ENCODE measurements at regions not wholly inside any gene's neighbourhood (a gene's known extent, or its start where the extent isn't known, plus 50 kb on each side); places are given as distances from the start of the nearest gene placed in this dataset.

GRCh38 chr2:65920659-65921058 lies 488.3 kb upstream of the SPRED2 start:
- intact Hi-C loops (cut with DNase I; ENCODE audit: low total_unique reads), result no loop called here

GRCh38 chr2:65919550-65920188 lies 487.3 kb upstream of the SPRED2 start:
- in situ Hi-C loops (cut with MboI; ENCODE audit: low sequenced_read_pairs in 4 of 4) (no loop called here), intact Hi-C loops (cut with DNase I; ENCODE audit: low total_unique reads) (no loop called here)
- H3K9me3 ChIP-seq, result no peaks in the 10 kb centered on the region
- TF ChIP-seq POLR2A (IDR thresholded peaks at IDR 0.05), result no peak
- TF ChIP-seq, protein P1, sequence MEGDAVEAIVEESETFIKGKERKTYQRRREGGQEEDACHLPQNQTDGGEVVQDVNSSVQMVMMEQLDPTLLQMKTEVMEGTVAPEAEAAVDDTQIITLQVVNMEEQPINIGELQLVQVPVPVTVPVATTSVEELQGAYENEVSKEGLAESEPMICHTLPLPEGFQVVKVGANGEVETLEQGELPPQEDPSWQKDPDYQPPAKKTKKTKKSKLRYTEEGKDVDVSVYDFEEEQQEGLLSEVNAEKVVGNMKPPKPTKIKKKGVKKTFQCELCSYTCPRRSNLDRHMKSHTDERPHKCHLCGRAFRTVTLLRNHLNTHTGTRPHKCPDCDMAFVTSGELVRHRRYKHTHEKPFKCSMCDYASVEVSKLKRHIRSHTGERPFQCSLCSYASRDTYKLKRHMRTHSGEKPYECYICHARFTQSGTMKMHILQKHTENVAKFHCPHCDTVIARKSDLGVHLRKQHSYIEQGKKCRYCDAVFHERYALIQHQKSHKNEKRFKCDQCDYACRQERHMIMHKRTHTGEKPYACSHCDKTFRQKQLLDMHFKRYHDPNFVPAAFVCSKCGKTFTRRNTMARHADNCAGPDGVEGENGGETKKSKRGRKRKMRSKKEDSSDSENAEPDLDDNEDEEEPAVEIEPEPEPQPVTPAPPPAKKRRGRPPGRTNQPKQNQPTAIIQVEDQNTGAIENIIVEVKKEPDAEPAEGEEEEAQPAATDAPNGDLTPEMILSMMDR (IDR thresholded peaks at IDR 0.05 in 4 of 5, conservative IDR thresholded peaks at IDR 0.05 in 1 of 5), result no peak
- no peak overlapping the region for H3K27ac ChIP-seq
- no peaks in the 10 kb centered on the region for H3K27me3 ChIP-seq
- ATAC-seq (no peak), DNase-seq (no peak)
- H3K36me3 ChIP-seq, result no peaks in the 10 kb centered on the region
- H3K4me3 ChIP-seq, result no peak overlapping the region
- H3K4me1 ChIP-seq, result no peaks in the 10 kb centered on the region

More at GRCh38 chr2:65920659-65921058, 488.3 kb upstream of the SPRED2 start:
- DNase-seq (no peak), ATAC-seq (no peak)
- H3K9me3 ChIP-seq, result no peaks in the 10 kb centered on the region
- TF ChIP-seq, protein P1 (IDR thresholded peaks at IDR 0.05 in 4 of 5, conservative IDR thresholded peaks at IDR 0.05 in 1 of 5), result no peak
- TF ChIP-seq POLR2A (IDR thresholded peaks at IDR 0.05), result no peak
- H3K27me3 ChIP-seq, result no peaks in the 10 kb centered on the region
- no peak overlapping the region for H3K27ac ChIP-seq
- in situ Hi-C loops (cut with MboI; ENCODE audit: low sequenced_read_pairs in 4 of 4), result no loop called here
- H3K4me1 ChIP-seq, result no peaks in the 10 kb centered on the region
- H3K4me3 ChIP-seq, result no peak overlapping the region
- H3K36me3 ChIP-seq, result no peaks in the 10 kb centered on the region

DNA sequence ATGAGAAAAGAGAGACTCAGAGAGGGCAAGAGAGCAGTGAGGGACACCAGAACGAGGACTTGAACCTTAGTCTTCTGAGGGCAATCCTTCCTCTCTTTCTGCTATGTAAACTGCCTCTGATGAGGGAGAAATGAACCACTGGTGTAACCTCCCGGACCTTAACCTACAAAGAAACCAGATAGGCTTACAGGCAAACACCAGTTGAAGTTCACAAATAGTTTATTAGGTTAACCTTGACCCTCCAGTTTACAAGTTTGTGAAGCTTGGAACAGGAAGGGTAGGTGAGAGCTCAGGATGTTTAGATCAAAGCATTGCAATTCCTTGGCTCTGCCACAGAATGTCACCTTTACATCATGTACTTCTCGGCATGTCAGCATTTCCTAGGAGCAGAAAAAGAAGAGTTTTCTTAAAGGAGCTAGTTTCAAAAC lies 486.4 kb upstream of the SPRED2 start:
- TF ChIP-seq, protein P1 (IDR thresholded peaks at IDR 0.05 in 4 of 5, conservative IDR thresholded peaks at IDR 0.05 in 1 of 5), result no peak
- TF ChIP-seq POLR2A (IDR thresholded peaks at IDR 0.05), result no peak
- no peak overlapping the region for H3K4me3 ChIP-seq
- H3K27me3 ChIP-seq, result no peaks in the 10 kb centered on the region
- in situ Hi-C loops (cut with MboI; ENCODE audit: low sequenced_read_pairs in 4 of 4), result no loop called here
- H3K36me3 ChIP-seq, result no peaks in the 10 kb centered on the region
- no peak overlapping the region for H3K27ac ChIP-seq
- intact Hi-C loops (cut with DNase I; ENCODE audit: low total_unique reads), result no loop called here
- ATAC-seq, result no peak
- no peaks in the 10 kb centered on the region for H3K9me3 ChIP-seq
- DNase-seq, result no peak
- H3K4me1 ChIP-seq, result no peaks in the 10 kb centered on the region

DNA sequence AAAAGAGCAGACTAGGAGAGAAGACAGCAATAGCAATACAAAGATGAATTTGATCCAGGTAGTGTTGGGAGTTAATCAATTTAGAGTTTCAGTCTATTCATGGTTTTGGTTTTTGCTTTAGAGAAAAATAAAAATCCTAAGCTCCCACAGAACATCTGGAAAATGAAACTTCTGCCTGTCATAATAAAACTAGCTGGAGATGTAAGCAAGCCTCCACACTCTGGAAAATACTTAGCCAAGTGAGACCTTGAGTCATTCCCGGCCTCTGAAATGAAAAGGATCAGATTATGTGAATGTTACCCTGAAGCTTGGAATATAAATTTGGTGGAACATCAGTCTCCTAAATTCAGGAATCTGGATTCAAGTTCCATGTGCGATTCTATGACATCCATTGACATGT lies 485.6 kb upstream of the SPRED2 start:
- Histone ChIP-seq H3K27ac (no peak overlapping the region), H3K36me3 (no peaks in the 10 kb centered on the region), H3K4me3 (no peak overlapping the region), H3K4me1 (no peaks in the 10 kb centered on the region), H3K9me3 (no peaks in the 10 kb centered on the region), H3K27me3 (no peaks in the 10 kb centered on the region)
- no peak for DNase-seq
- no peak for ATAC-seq
- no peak for TF ChIP-seq POLR2A (IDR thresholded peaks at IDR 0.05)
- TF ChIP-seq, protein P1 (IDR thresholded peaks at IDR 0.05 in 4 of 5, conservative IDR thresholded peaks at IDR 0.05 in 1 of 5), result no peak
- in situ Hi-C loops (cut with MboI; ENCODE audit: low sequenced_read_pairs in 4 of 4) (no loop called here), intact Hi-C loops (cut with DNase I; ENCODE audit: low total_unique reads) (no loop called here)

- H3K27ac ChIP-seq, result no peak overlapping the region
- no peaks in the 10 kb centered on the region for H3K9me3 ChIP-seq
- intact Hi-C loops (cut with DNase I; ENCODE audit: low total_unique reads), result no loop called here
- H3K27me3 ChIP-seq, result no peaks in the 10 kb centered on the region
- no peaks in the 10 kb centered on the region for H3K36me3 ChIP-seq
- H3K4me3 ChIP-seq, result no peak overlapping the region
- no peaks in the 10 kb centered on the region for H3K4me1 ChIP-seq
- TF ChIP-seq, protein P1 (IDR thresholded peaks at IDR 0.05 in 4 of 5, conservative IDR thresholded peaks at IDR 0.05 in 1 of 5), result no peak
- TF ChIP-seq POLR2A (IDR thresholded peaks at IDR 0.05), result no peak
- in situ Hi-C loops (cut with MboI; ENCODE audit: low sequenced_read_pairs in 4 of 4), result no loop called here
- no peak for DNase-seq
- no peak for ATAC-seq
These were observed 484.4 kb upstream of the SPRED2 start for GRCh38 chr2:65916785-65917295.
